GM18505 (cell line): ENCODE measurements at regions not wholly inside any gene's neighbourhood (a gene's known extent, or its start where the extent isn't known, plus 50 kb on each side); places are given as distances from the start of the nearest gene placed in this dataset.
"Not testable (repeated sequence)": the region's sequence is repeated elsewhere in the genome, so short reads cannot be mapped to it uniquely, and the experiment has no call there.

Experiments
- ATAC-seq: cut with Tn5 transposase; IDR thresholded peaks from one replicate; pipeline ENCODE4 v1.9.1; 2021; ENCODE audit not compliant: unreplicated experiment
- POLR2A ChIP-seq: IDR thresholded peaks from 4 replicates; pipeline ENCODE4 v1.6.1; 2011; ENCODE audit warnings: borderline replicate concordance; ENCODE audit not compliant: insufficient read depth, insufficient read length; ENCODE audit errors: extremely low read depth

DNA sequence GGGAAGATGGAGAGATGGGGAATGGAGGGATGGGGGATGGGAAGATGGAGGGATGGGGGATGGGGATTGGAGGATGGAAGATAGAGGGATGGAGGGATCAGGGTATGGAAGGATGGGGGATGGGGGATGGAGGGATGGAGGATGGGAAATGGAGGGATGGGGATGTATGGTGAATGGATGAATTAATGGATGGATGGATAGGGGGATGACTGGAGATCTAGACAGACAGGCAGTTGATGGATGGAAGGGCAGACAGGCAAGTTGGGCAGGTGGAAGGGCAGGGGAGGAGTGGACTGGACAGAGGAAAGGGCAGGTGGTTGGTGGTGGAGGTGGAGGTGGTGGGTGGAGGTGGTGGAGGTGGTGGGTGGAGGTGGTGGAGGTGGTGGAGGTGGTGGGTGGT lies 167.2 kb downstream of the C9orf50 start:
- no peak for TF ChIP-seq POLR2A
- ATAC-seq: no peak

DNA sequence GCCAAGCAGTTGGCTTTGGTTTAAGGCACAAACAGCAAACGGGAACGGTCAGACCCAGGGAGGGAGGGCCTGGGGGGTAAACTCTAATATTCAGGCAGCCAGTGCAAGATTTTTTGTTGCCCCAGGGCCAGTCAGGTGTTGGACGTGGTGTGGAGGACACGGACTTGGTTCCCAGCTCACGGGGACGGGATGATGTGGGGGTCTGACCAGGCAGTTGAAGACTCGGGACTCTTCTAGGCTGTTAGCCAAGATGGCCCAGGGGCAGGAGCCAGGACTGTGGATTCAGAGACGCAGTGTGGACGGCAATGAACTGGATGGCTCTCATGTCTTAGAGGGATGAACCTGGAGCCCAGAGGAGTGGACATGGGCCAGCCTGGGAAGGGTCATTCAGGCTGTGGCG lies 169.2 kb downstream of the C9orf50 start:
- no peak for TF ChIP-seq POLR2A

DNA sequence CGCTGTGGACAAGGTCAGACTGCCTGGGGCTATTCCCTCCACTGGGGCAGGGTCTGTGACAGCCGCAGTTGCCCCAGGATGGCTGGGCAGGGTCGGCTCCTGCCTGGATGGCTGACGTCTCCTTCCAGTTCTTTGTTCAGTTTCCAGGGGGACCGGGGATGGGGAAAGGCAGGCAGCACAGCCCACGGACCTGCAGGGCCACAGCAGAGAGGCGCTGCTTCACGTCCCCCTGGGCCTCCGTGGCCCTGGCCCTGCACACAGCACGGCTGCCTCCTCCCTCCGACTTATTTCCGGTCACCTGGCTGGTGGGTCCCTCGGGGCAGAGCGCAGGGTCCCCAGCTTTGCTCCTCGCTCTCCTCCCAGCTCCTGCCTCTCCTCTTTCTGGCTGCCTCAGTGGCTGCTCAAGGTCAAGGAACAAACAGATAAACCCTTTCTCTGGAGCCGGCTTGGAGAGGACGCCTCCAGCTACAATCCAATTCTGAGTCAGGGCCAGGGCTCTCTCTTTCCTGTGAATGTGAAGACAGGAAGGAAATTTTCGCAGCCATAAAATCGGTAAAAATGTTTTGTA lies 169.7 kb downstream of the C9orf50 start:
- no peak for ATAC-seq
- TF ChIP-seq POLR2A: no peak

More for the DNA sequence above, 169.2 kb downstream of the C9orf50 start:
- ATAC-seq: no peak

DNA sequence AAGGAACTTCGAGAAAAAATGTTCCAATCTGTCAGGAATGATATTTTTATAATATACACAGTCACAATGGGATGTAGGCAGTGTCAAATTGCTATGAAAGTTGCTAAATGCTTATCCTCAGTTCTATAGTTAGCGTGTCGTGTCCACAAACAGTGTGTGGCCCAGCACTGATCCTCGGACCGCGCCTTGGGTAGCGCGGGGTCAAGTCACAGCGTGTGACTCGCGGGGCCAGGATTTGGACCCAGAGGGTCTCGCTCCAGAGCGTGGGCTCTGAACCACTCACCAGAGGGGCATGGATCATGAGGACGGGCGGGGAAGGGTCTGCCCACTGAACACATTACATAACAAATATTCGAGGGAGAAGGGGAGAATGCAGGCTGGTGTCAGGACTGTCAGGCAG lies 171.8 kb downstream of the C9orf50 start:
- TF ChIP-seq POLR2A: no peak
- ATAC-seq: no peak

- no peak for TF ChIP-seq POLR2A
Measured at GRCh38 chr9:129446828-129447550, 173.9 kb downstream of the C9orf50 start.

DNA sequence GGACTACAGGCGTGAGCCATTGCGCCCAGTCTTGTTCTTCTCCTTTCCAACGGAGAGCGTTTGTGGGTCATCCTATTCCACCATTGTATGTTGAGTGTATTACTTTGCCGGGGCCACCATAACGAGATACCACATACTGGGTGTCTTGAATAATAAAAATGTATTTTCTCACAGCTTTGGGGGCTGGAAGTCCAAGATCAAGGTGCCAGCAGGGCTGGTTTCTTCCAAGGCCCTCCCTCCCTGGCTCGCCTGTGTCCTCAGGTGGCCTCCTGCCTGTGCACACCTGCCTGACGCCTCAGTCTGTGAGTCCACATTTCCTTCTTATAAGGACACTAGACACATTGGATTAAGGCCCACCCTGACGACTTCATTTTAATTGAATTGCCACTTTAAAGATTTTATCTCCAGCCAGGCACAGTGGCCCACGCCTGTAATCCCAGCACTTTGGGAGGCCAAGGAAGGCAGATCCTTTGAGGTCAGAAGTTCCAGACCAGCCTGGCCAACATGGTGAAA lies 175.1 kb downstream of the C9orf50 start:
- ATAC-seq: no peak
- no peak for TF ChIP-seq POLR2A

More at GRCh38 chr9:129446828-129447550, 173.9 kb downstream of the C9orf50 start:
- no peak for ATAC-seq

GRCh38 chr9:129443515-129444164 lies 177.3 kb downstream of the C9orf50 start:
- not testable (repeated sequence) for ATAC-seq

DNA sequence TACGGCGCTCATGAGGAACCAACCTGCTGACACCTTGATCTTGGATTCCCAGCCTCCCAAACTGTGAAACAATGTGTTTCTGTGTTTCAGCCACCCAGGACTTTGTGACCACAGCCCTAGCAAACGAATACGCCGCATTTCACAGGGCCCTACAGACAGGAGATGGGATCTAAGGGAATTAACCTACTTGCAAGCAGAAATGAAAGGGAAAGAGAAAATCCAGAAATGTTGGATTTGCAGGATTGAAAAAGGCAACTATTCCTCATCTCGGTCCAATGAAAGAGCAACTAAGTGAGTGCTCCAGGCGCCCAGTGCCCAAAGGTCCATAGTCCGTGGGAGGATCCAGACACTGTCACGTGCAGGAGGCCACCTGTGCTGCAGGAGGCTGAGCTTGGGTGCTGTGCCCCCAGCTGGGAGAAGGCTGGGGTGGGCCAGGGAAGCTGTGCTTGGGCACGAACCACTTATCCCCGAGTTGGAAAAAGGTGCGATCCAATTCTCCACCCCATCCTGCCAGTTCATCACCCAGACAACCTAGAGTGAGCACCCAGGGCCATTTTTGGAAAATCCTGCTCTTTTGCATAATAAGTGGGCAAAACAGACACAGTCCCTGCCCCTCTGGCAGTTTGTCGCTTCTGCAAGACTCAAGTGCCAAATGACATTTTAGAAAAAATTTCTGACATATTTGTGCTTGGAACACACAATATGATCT lies 177.9 kb downstream of the C9orf50 start:
- TF ChIP-seq POLR2A: no peak
- ATAC-seq: no peak

DNA sequence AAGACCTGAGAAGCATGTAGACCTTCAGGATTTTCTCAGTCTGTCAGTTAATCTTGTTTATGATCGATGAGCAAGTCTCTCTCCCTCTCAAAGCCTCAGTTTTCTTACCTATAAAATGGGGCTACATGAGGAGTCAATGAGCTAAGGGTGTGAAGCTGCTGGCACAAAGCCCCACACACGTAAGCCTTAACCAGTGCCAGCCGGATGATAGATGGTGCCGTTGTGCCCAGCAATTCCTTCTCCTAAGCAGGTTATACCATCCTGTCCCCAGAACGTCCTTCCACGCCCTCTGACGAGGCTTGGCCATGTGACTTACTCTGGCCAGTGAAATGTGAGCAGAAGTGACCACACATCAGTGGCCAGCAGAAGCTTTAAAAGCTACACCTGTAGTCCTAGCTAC lies 179.0 kb downstream of the C9orf50 start:
- ATAC-seq: no peak
- TF ChIP-seq POLR2A: no peak

GRCh38 chr9:129440435-129441186 lies 180.3 kb downstream of the C9orf50 start:
- TF ChIP-seq POLR2A: no peak
- no peak for ATAC-seq

GRCh38 chr9:129439242-129439641 lies 181.7 kb downstream of the C9orf50 start:
- no peak for TF ChIP-seq POLR2A
- no peak for ATAC-seq

- no peak for TF ChIP-seq POLR2A
- no peak for ATAC-seq
Measured at GRCh38 chr9:129437626-129438323, 183.1 kb downstream of the C9orf50 start.
